CD4-positive, alpha-beta T cell treated with Interferon alpha-2 for 1 hour (primary cell): ENCODE measurements at regions not wholly inside any gene's neighbourhood (a gene's known extent, or its start where the extent isn't known, plus 50 kb on each side); places are given as distances from the start of the nearest gene placed in this dataset.
"Not testable (repeated sequence)": the region's sequence is repeated elsewhere in the genome, so short reads cannot be mapped to it uniquely, and the experiment has no call there.

Experiments
- DNase-seq, 2 donors: peaks; one replicate each; pipeline ENCODE4 v3.0.0-alpha.2; 2020 to 2022

DNA sequence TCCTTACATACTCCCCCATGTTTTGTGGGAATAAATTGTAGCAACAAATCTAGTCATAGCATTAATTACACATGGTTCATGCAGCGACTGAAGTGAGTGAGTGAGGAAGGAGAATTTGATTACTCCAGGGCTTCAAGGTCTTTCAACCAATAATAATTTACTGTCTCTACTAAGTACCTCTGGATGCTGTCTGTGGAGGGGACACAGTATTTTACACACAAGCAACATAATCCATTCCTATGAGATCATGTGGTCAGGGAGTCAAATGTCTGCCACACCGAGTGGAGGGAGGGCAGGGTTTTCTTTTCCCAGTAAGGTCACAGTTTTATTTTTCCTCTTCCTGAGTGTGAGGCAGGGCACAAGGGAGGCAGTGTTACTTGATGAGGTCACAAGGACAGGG, 334.7 kb upstream of the CELF4 start:
- DNase-seq, result no peak

DNA sequence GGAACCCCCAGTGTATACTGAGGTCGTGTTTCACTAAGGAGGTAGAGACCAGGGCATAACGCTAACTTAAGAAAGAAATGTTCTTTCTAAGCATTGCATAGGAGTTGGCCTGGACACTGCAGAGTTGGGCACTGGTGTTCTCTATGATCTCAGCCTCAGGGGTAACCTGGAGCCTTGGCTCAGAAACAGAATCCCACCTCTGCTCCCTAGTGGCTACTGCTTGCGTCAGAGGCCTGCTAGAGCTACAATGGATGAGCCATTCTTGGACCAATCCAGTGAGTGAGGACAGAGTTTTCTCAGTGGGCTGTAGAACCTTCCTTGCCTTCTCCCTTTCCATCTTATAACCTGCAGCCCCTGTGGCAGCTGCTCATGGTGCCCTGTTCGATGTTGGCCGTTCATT, 324.4 kb upstream of the CELF4 start:
- no peak for DNase-seq

DNA sequence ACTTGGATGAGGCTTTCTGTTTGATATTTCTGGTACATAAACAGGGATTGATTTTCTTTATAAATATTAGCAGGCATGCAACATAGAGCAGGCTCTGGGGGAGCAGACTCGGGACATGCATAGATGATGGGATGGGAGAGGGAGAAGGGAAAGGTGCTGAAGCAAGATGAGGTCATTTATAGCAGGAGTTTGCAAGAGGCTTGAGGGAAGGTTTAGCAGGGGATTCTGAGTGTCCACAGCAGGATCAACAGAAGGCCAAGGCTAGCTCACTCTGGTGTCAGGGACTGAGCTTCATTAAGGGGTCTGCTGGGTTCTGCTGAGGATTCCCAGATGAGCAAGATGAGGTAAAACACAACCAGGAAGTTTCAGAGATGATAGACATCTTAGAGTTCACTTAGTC, 309.1 kb upstream of the CELF4 start:
- DNase-seq, result no peak

DNA sequence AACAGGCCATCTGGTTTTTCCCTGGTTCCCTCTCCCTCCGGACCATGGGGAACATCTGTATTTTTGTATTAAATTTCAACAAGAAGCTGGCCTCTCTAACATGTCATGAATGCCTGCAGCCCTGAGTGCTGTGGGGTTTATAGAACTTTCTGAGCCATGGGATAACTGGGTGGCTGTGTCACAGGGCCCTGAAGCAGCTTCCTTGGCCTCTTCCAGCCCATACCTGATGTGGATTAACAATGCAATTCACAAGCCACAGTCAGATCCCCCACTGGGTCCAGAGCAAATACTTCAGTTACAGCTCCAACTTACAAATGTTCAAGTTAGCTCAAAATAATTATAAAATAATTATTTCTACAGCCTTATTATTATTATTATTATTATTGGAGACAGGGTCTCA, 307.8 kb upstream of the CELF4 start:
- no peak for DNase-seq

DNA sequence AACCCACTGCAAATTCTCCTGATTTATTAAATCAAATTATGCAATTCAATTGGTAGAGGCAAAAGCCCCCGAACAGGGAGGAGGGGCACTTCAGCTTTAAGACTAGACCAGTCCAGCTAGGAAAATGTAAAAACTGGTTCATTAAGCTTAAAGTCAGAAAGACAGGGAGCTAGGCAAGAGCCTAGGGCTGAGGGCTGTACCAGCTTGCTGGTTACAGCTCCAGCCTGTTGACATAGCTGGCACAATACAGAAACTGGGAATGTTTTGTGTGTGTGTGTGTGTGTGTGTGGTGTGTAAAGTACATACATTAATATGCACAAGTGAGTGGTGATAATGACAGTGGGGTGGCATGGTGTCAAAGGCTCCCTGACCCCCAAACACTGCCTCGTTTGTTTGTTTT, 307.0 kb upstream of the CELF4 start:
- DNase-seq, result no peak

DNA sequence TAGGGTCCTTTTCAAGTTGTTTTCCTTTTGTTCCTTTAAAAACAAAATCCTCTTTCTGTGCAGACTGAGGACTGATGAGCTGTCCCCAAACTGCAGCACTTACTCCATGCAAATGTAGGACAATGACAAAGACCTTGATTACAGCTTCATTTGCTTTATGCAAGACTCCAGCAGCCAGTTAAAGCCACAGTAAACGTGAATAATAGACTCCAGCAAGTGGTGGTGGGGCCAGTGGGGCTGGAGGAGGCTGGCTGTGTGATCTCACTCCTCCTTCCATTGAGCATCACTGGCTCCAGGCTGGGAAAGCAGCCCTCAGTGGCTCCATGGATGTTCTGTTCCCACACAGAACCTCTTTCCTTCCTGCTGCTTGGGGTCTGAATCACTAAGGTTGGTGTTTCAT, 306.0 kb upstream of the CELF4 start:
- DNase-seq, result no peak

DNA sequence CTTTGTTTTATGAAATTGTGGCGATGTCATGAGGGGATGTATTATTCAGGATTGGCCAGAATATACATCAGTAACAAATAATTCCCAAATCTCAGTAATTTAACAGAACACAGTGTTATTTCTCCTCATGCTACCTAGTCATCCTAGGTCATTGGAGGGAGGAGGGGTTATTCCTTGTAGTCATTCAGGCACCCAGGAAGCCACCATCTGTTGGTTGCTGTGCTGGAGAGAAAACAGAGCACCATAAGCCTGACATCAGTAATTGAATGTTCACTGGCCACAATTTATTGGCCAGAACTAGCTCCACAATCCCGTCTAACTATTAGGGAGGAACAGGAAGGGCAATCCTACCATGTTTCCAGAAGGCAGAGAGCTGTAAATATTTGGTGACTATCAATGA, 303.5 kb upstream of the CELF4 start:
- DNase-seq, result no peak

DNA sequence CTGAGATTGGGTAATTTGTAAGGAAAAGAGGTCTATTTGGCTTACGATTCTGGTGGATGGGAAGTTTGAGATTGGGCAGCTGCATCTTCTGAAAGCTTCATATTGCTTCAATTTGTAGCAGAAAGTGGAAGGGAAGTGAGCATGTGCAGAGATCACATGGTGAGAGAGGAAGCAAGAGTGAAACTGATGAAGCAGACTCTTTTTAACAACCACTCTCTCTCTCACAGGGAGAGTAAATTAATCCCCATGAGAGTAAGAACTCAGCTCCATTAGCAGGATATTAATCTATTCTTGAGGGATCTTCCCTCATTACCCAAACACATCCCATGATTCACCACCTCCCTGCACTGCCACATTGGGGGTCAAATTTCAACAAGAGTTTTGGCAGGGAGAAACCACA, 298.5 kb upstream of the CELF4 start:
- no peak for DNase-seq

DNA sequence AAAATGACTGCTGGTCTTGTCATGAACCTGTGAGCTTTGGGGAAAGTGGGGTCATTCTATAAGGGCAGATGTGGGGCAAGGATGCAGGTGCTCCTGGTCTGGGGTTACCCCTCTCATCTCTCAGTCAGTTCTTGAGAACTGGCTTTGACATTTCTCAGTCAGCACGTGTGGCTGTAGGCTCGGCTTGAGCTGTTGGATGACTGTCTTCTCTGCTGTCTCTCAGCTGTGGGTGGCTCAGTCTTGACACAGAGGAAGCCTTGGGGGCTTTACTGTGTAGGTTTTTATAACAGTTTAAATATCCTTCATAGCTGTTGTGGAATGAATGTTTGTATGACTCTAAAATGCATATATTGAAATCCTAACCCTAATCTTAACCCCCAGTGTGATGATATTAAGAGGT, 296.4 kb upstream of the CELF4 start:
- no peak for DNase-seq

DNA sequence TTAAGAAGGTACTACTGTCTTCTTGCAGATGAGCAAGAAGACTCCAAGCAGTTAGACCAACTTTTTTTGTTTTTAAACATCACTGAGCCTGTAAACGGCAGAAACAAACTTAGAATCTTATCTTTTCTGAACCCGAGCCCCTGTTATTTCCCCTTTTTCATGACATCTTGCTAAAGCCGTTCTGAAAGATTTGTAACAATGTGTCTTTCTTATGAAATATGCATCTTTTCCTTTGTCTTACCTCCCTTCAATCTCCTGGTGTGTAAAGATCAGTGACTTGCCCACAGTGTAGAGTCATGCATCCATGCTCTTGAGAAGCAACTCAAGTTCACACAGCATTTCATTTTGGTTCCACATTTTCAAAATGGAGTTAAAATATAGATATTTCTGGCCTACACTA, 288.8 kb upstream of the CELF4 start:
- no peak for DNase-seq

DNA sequence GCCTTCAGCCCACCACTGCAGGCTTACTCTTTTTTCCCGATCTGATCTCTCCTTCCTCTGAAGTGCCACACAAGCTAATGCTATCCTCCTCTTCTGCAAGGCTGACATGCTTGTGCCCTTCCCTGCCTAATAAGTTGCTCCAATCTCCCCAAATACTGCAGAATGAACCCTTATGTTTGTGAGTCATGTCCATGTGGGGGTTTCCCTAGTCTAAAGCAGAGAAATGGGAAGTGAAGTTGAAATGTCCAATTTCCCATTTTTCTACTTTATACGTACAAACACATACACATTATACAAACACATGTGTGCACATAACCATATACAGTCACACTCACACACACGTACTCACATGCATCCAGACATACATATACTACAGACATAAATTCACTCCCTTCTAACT, 288.1 kb upstream of the CELF4 start:
- DNase-seq, result no peak

DNA sequence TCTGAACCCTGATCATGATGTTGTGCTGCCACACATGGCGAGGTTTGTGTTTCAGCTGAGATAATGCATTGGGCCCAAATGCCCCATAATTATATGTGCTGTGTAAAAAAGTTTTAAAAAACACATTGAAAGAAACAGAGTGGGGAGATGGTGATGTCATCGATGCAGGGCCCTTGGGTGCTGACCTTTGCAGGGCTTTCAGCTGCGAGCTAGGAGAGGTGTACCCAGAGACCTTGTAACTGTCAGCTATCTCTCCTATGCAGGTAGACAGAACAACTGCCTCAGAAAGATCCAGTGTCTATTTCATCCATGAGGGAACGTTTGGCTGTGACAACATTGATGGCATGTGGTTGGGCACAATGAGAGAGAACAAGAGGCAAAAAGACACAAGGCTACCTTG, 286.9 kb upstream of the CELF4 start:
- DNase-seq, result no peak

DNA sequence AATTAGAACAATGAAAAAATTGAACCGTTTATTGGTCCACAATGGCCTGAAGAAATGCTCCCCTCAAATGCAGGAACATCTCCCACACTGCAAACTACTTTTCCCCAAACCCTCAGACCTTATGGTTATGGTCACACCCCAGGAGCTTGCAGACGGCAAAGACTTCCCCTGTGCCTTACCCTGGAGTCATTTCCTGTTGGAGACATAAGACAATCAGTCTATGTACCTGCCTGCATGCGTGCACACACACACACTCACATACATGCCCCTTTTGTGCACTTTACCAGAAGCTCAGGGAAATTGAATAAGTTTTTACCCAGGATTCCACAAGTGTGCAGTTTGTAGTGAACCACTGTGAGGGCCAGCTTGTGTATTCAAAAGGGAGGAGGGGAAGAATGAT, 281.9 kb upstream of the CELF4 start:
- no peak for DNase-seq

DNA sequence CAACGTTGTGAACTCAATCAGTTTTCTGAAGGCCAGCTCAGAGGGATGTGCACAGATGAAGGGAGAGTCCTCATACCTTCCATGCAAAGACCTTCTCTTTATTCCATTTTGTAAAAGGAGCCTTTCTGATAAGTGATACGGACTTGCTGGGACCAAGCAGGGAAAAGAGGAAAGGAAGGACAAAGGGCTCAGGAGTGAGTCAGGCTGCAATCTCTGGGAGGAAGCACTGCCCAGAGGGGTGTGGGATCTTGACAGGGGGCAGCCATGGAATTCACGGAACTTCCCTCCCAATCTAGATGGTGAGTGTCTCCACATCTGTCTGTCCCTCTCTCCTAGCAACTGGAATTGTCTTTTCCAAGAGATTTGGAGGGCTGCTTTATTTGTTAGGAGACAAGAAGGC, 281.4 kb upstream of the CELF4 start:
- DNase-seq, result no peak

DNA sequence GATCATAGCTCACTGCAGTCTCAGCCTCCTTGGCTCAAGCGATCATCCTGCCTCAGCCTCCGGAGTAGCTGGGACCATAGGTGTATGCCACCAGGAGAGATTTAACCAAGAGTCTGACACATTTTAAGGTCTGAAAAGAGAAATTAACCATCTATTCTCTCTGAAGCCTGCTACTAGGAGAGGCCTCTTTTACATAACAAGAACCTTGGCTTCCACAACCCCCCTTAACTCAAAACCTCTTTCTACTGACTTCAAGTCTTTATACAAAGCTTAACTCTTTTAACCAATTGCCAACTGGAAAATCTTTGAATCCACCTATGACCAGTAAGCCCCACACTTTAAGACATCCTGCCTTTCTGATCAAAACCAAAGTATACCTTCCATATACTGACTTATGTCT, 279.9 kb upstream of the CELF4 start:
- DNase-seq, result no peak

DNA sequence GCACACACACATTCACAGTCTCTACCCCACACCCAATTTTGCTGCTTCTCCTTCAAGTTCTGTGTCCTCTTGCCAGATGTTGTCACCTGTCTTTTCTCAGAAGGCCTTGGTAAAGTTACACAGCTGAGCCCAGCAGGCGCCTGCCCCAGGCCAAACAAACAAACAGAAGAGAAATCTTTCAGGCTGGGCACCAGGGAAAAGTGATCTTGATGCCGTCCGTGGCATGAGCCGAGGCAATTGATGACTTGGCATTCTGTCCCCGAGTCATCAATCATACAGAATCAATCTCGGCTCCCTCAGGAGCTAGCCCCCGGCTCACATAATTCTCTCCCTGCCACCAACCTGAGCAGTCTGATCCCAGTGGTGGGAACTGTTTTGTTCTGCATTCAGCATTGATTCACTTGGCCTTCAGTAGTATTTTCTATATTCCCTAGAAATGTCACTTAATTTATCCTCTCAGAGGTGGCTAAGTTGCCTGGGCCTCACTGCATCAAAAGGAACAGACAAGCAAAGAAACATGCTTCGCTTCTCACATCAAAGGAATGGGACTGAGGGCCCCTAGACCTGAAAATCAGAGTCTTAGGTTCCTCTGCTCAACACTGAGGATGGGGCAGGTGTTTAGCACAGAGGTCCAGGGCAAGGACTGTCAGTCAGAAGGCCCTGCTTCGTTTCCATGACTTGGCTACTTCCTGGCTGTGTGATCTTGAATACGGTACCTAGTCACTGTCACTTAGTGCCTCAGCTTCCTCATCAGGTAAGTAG, 278.8 kb upstream of the CELF4 start:
- no peak for DNase-seq

DNA sequence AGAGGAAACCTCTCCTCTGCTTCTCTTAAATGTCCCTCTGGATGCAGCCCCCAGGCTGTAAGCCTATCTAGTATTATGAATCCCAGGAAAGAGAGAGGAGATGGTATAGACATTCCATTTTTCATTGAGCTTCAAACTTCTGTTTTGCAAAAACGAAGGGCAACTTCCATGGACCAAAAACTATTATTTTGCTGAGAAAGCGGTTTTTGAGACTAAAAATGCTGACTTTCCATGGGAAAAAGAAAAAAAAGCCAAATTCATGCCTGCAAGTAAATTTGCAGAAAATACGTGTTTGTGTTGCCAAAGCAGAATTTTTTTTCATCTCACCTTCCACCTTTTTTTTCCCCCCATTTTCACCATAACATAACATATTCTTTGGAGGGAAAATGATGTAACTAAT, 272.5 kb upstream of the CELF4 start:
- no peak for DNase-seq

DNA sequence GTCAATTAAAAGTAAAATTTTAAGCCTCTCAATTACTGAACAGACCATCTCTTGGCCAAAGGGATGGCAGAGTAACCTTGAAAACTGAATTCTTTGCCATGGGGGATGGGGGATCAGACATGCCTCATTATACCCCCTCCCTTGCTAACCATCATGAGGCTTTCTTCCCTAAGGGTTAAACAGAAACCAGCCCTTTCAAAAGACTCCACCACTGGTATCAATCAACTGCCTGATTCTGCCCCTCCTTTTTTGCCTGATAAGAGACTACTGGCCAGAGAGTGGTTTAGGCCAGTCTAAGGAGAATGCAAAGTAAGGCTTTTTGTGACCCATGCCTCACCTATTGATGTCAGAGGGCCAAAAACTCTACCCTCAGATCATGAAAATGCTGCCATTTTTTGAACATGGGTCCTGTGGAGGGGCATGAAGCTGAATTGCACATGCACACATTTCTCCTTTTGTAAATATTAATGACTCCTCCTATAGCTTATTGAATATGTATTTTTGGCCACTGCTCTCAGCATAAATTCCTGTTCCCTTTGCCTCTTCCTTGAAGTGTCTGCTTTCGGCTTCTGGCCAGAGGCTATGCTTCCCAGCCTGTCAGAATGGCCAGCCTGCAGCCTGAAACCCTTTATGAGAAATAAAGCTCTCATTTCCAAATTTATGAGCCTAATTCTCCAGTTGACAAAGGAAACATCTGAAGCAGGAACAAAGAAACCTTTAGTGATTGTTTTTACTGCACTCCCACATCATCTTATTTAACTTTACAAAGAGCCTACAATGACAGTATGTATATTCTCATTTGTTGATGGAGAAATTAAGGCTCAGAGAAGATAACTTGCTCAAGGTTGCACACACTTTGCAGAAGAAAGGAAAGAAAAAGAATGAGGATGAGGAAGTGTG, 270.7 kb upstream of the CELF4 start:
- DNase-seq, result no peak

DNA sequence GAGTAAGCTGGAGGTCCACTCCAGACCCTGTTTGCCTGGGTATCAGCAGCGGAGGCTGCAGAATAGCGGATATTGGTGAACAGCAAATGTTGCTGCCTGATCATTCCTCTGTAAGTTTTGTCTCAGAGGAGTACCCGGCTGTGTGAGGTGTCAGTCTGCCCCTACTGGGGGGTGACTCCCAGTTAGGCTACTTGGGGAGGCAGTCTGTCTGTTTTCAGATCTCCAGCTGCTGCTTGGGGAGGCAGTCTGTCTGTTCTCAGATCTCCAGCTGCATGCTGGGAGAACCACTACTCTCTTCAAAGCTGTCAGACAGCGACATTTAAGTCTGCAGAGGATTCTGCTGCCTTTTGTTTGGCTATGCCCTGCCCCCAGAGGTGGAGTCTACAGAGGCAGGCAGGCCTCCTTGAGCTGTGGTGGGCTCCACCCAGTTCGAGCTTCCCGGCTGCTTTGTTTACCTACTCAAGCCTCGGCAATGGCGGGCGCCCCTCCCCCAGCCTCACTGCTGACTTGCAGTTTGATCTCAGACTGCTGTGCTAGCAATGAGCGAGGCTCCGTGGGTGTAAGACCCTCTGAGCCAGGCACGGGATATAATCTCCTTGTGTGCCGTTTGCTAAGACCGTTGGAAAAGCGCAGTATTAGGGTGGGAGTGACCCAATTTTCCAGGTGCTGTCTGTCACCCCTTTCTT, 266.6 kb upstream of the CELF4 start:
- not testable (repeated sequence) for DNase-seq

DNA sequence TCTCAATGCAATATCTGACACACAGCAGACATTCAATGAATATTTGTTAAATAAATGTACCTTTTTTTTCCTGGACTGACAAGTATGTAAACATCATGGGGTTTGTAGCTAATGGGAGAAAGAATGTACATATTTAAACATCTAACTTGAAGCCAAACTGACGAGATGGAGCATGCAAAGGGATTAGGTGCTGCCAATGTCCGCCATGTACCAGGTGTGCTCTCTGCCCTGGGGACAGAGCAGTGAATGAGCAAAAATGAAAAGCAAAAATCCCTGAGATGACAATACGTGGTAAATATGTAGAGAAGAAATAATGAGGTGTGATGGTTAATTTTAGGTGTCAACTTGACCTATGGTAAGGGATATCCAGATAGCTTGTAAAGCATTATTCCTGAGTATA, 247.4 kb upstream of the CELF4 start:
- no peak for DNase-seq

DNA sequence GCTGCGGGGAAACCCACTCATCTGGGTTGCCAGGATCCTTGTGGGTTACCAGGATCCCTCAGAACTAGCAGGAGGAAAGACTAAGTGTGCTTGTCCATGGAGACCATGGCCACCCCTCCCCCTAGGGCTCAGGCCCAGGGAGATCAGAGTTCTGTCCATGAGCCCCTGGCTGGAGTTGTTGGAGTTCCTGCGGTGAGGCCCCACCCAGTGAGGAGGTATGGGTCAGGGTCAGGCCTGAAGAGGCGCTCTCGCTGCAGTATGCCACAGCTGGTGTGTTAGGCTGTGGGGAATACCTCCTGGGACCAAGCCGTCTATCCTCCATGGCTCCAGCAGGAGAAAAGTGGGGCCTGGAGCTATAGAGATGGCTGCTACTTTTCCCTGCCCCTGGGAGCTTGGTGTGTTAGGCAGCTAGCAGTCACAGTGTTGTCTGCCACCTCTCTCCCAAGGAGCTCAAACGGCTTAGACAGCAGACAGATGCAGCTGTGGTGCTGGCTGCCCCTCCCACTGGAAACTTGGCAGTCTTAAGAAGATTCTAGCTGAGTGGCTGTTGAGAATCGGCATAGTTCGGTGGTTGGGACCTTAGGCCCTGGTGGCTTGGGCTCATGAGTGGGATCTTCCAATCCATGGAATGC, 240.3 kb upstream of the CELF4 start:
- DNase-seq, result no peak

DNA sequence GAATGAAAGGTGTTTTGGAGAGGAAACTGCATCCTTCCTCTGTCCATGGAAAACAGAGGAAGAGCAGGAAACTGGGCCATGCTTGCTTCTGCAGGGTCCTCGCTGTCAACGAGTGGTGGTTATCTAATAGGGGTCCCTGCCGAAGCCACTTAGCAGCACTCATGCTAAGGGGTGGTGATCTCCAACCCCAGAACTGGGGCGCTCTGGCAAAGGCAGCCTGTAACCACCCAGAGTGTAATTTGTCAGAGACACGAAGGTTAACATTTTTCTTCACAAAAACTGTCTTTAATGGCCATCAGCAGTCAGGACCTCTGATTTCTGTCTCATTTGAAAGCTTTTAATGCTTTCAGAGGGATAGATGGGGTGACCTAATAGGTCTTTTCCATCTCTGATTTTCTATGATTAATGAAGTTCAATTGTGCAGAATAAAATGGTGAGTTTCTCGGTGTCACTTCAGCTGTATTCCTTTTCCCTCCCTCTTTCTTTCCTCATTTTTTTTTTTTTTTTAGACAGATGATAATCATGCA, 231.3 kb upstream of the CELF4 start:
- DNase-seq, result no peak

DNA sequence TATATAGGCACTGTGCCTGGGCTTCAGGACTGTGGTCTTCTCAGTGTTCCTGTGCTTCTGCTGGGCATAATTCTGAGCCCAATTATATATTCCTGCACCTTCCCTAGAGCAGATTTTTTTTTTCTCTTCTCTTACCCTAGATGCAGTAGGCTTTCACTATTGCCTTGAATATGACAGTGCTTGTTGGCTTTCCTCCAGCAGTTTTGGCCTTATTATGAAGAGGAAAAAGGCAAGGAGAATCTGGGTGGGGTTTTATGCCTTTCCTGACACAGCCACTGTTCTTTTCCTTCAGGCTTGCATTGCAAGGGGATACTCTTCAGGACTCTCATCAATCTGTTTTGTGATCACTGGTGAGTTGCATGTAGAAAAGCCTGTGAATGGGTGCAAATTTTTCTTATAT, 221.9 kb upstream of the CELF4 start:
- no peak for DNase-seq
